IMR-90 (cell line): ENCODE measurements at regions not wholly inside any gene's neighbourhood (a gene's known extent, or its start where the extent isn't known, plus 50 kb on each side); places are given as distances from the start of the nearest gene placed in this dataset.

ENCODE experiments used
- ATAC-seq: fragments of 200-7000 bp; cut with Tn5 transposase; 2 replicates; pipeline ENCODE4 v1.9.1; 2020; ENCODE audit warnings: low read depth, mild to moderate bottlenecking, moderate library complexity
- BruUV-seq: library from RNA; stranded (reverse); fragments of 400-500 nt; replicated peaks from 2 replicates; lab custom pipeline; 2021; lab: Mats Ljungman, UMichigan
- CTCF ChIA-PET: fragments of 300-600 bp; formaldehyde crosslinking; extraction: SDS; loops from one replicate; lab custom pipeline; 2021; ENCODE audit warnings: antibody characterized with exemption; lab: Yijun Ruan, JAX
- POLR2A ChIA-PET: fragments of 300-600 bp; sonication (Branson Sonifier 250); formaldehyde crosslinking; loops from one replicate; lab custom pipeline; 2022; ENCODE audit warnings: antibody characterized with exemption; ENCODE audit not compliant: unreplicated experiment; lab: Charles Lee
- DNase-seq: peaks from one replicate; pipeline ENCODE4 v3.0.0; 2013
- H2AFZ ChIP-seq: replicated peaks from 2 replicates; pipeline ENCODE3; 2013; ENCODE audit warnings: low read length, mild to moderate bottlenecking; ENCODE audit not compliant: poor library complexity
- H2AK5ac ChIP-seq: 2 replicates; pipeline ENCODE4 v1.6.1; 2013; ENCODE audit warnings: low read depth, low read length, inconsistent platforms
- H2AK9ac ChIP-seq: replicated peaks from 2 replicates; pipeline ENCODE3; 2013; ENCODE audit warnings: mild to moderate bottlenecking, low read depth, low read length, moderate library complexity; ENCODE audit not compliant: poor library complexity
- H2BK120ac ChIP-seq: 2 replicates; pipeline ENCODE4 v1.6.1; 2013; ENCODE audit warnings: low read depth, low read length, inconsistent platforms
- H2BK15ac ChIP-seq: 3 replicates; pipeline ENCODE4 v1.6.1; 2013; ENCODE audit warnings: low read depth, low read length, inconsistent platforms
- H2BK20ac ChIP-seq: 2 replicates; pipeline ENCODE4 v1.6.1; 2013; ENCODE audit warnings: low read depth, mild to moderate bottlenecking, inconsistent platforms, low read length, moderate library complexity
- H2BK5ac ChIP-seq: 2 replicates; pipeline ENCODE4 v1.6.1; 2013; ENCODE audit warnings: mild to moderate bottlenecking, low read depth, low read length, inconsistent platforms; ENCODE audit not compliant: poor library complexity, severe bottlenecking
- H3K14ac ChIP-seq: replicated peaks from 2 replicates; pipeline ENCODE4 v1.6.1; 2013; ENCODE audit warnings: low read depth, low read length, inconsistent platforms
- H3K18ac ChIP-seq: 2 replicates; pipeline ENCODE4 v1.6.1; 2013; ENCODE audit warnings: low read depth, low read length, control low read depth
- H3K23ac ChIP-seq: 2 replicates; pipeline ENCODE4 v1.6.1; 2013; ENCODE audit warnings: low read depth, low read length, inconsistent platforms
- H3K27ac ChIP-seq: 2 replicates; pipeline ENCODE4 v1.5.1; 2013; ENCODE audit warnings: mild to moderate bottlenecking, control low read depth, low read length; ENCODE audit not compliant: insufficient read depth
- H3K27me3 ChIP-seq: 2 replicates; pipeline ENCODE4 v1.6.1; 2013; ENCODE audit warnings: low read length; ENCODE audit not compliant: control insufficient read depth, insufficient read depth
- H3K36me3 ChIP-seq: 2 replicates; pipeline ENCODE4 v1.6.1; 2013; ENCODE audit warnings: low read length, mixed read lengths; ENCODE audit not compliant: control insufficient read depth, insufficient read depth
- H3K4ac ChIP-seq: 2 replicates; pipeline ENCODE4 v1.6.1; 2013; ENCODE audit warnings: low read depth, low read length, inconsistent platforms
- H3K4me1 ChIP-seq: 2 replicates; pipeline ENCODE4 v1.6.1; 2013; ENCODE audit warnings: low read length, mixed read lengths; ENCODE audit not compliant: control insufficient read depth, insufficient read depth
- H3K4me2 ChIP-seq: 2 replicates; pipeline ENCODE4 v1.6.1; 2013; ENCODE audit warnings: low read depth, mild to moderate bottlenecking, control low read depth, low read length, moderate library complexity
- H3K4me3 ChIP-seq: 2 replicates; pipeline ENCODE4 v1.5.1; 2013; ENCODE audit warnings: low read depth, mild to moderate bottlenecking, control low read depth, low read length, moderate library complexity; ENCODE audit not compliant: insufficient read depth
- H3K56ac ChIP-seq: 2 replicates; pipeline ENCODE4 v1.6.1; 2013; ENCODE audit warnings: low read length, inconsistent platforms; ENCODE audit not compliant: insufficient read depth; ENCODE audit errors: extremely low read depth
- H3K79me1 ChIP-seq, 2 experiments: 2 replicates each; pipeline ENCODE4 v1.6.1; 2013; ENCODE audit warnings: low read length in 2 of 2, inconsistent platforms in 1 of 2, low read depth in 1 of 2
- H3K9ac ChIP-seq: 2 replicates; pipeline ENCODE4 v1.6.1; 2013; ENCODE audit warnings: low read depth, low read length, control low read depth
- H3K9me1 ChIP-seq: 2 replicates; pipeline ENCODE4 v1.6.1; 2013; ENCODE audit warnings: low read length, inconsistent platforms; ENCODE audit not compliant: insufficient read depth
- H3K9me3 ChIP-seq: 2 replicates; pipeline ENCODE4 v1.6.1; 2013; ENCODE audit warnings: low read length; ENCODE audit not compliant: control insufficient read depth, insufficient read depth
- H4K20me1 ChIP-seq: 2 replicates; pipeline ENCODE4 v1.6.1; 2013; ENCODE audit warnings: low read length, inconsistent platforms; ENCODE audit not compliant: insufficient read depth
- H4K5ac ChIP-seq: 2 replicates; pipeline ENCODE4 v1.6.1; 2013; ENCODE audit warnings: mild to moderate bottlenecking, low read depth, low read length, control low read depth
- H4K8ac ChIP-seq, 2 experiments: 2 replicates each; pipeline ENCODE4 v1.6.1; 2013; ENCODE audit warnings: low read depth in 2 of 2, low read length in 2 of 2, control low read depth in 1 of 2, inconsistent platforms in 1 of 2
- H4K91ac ChIP-seq: 2 replicates; pipeline ENCODE4 v1.6.1; 2013; ENCODE audit warnings: low read depth, low read length, inconsistent platforms; ENCODE audit not compliant: insufficient read depth
- BHLHE40 ChIP-seq: fragments of 150-350 bp; IDR thresholded peaks from 2 replicates; pipeline ENCODE4 v1.6.1; 2016; ENCODE audit warnings: mild to moderate bottlenecking, low read depth, low read length
- CEBPB ChIP-seq: IDR thresholded peaks from 2 replicates; pipeline ENCODE4 v1.6.1; 2012; ENCODE audit warnings: low read depth, low read length, improper control_type of control experiment
- CHD1 ChIP-seq: IDR thresholded peaks from 2 replicates; pipeline ENCODE4 v1.6.1; 2012; ENCODE audit warnings: low read depth, low read length, improper control_type of control experiment
- ELK1 ChIP-seq: fragments of 150-350 bp; IDR thresholded peaks from 2 replicates; pipeline ENCODE4 v1.6.1; 2016; ENCODE audit warnings: low read depth, mild to moderate bottlenecking, low read length, moderate library complexity, borderline replicate concordance
- MAZ ChIP-seq: IDR thresholded peaks from 2 replicates; pipeline ENCODE4 v1.6.1; 2012; ENCODE audit warnings: low read depth, mild to moderate bottlenecking, low read length, improper control_type of control experiment, moderate library complexity, borderline replicate concordance
- MXI1 ChIP-seq: IDR thresholded peaks from 2 replicates; pipeline ENCODE4 v1.6.1; 2012; ENCODE audit warnings: low read depth, mild to moderate bottlenecking, low read length, moderate library complexity, borderline replicate concordance
- NFE2L2 ChIP-seq: fragments of 150-350 bp; IDR thresholded peaks from 2 replicates; pipeline ENCODE4 v1.6.1; 2016; ENCODE audit warnings: low read depth, mild to moderate bottlenecking, low read length
- POLR2A ChIP-seq: IDR thresholded peaks from 2 replicates; pipeline ENCODE4 v1.6.1; 2012; ENCODE audit warnings: mild to moderate bottlenecking, low read depth, low read length
- RAD21 ChIP-seq: IDR thresholded peaks from 2 replicates; pipeline ENCODE4 v1.6.1; 2012; ENCODE audit warnings: low read length, improper control_type of control experiment
- RCOR1 ChIP-seq: IDR thresholded peaks from 2 replicates; pipeline ENCODE4 v1.6.1; 2012; ENCODE audit warnings: mild to moderate bottlenecking, low read length, improper control_type of control experiment; ENCODE audit not compliant: insufficient replicate concordance
- WGBS, 2 experiments: methylation state at CpG; one replicate each; pipeline versions ENCODE4 v1.1.5 to v1.1.7; 2013; ENCODE audit warnings: missing lambda C conversion rate in 2 of 2; ENCODE audit not compliant: insufficient read length in 1 of 2; ENCODE audit errors: extremely low coverage in 2 of 2; 5-methylcytosine and 5-hydroxymethylcytosine counted together
- dilution Hi-C: fragments of 300-500 bp; cut with HindIII; formaldehyde crosslinking; loops from one replicate; pipeline ENCODE4 v1.14.3; 2018; ENCODE audit warnings: low sequenced_read_pairs; ENCODE audit not compliant: unreplicated experiment
- in situ Hi-C: fragments of 300-500 bp; cut with MboI; formaldehyde crosslinking; loops from 3 replicates; pipeline ENCODE4 v1.14.3; 2019; ENCODE audit warnings: low sequenced_read_pairs, inconsistent platforms, mixed read lengths
- intact Hi-C: fragments of 100-400 bp; cut with micrococcal nuclease; formaldehyde crosslinking; loops from 2 replicates; pipeline ENCODE4 v1.10.0; 2022
- TF ChIP-seq, protein P1 (sequence below): fragments of 150-350 bp; IDR thresholded peaks from 2 replicates; pipeline ENCODE4 v1.6.1; 2017; ENCODE audit warnings: mild to moderate bottlenecking, antibody characterized with exemption, low read length, low read depth
- TF ChIP-seq, protein P2 (sequence below): conservative IDR thresholded peaks from 2 replicates; pipeline ENCODE4 v1.5.1; 2012; ENCODE audit warnings: mild to moderate bottlenecking, low read depth, low read length, improper control_type of control experiment

DNA sequence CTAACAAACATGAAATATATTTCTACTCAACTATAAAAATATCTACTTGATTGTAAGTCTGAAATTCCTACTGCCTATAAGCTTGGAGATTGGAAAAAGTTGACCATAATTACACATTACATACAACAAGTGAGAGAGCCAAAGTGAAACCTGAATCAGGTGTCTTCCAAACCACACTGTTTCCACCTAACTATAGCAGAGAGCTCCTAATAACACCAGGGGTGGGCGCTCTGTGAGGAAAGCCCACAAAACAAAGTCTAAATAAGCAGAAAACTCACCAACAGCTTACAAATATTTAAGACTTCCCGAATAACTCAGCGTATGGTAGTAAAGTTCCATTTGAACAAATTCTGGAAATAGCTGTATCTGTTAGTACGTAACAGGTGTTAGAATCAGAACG is 119.9 kb downstream of the GPR37 start:
- no peak overlapping the region for H2AK9ac ChIP-seq
- H4K20me1 ChIP-seq, result no peaks in the 10 kb centered on the region
- WGBS, 2 experiments, result no CpG with 5 or more reads among the region's 5 CpGs
- dilution Hi-C loops, result no loop called here
- ChIA-PET POLR2A (no interaction called here), CTCF (interaction anchor here (1.1 kb wide), 1 partner anchor 544 kb away, joined by 3 read pairs; no protein-coding TSS in a partner anchor)
- no peak overlapping the region for H3K18ac ChIP-seq
- no peak overlapping the region for H3K4me3 ChIP-seq
- no peak overlapping the region for H2BK15ac ChIP-seq
- DNase-seq, result no peak
- H3K14ac ChIP-seq, result no peak overlapping the region
- H4K5ac ChIP-seq, result no peak overlapping the region
- H4K91ac ChIP-seq, result no peak overlapping the region
- no peak overlapping the region for H3K4me2 ChIP-seq
- no peak overlapping the region for H2AFZ ChIP-seq
- H3K27ac ChIP-seq, result no peak overlapping the region
- H3K9me1 ChIP-seq, result no peaks in the 10 kb centered on the region
- no peaks in the 10 kb centered on the region for H3K36me3 ChIP-seq
- no peak overlapping the region for H2BK5ac ChIP-seq
- no peaks in the 10 kb centered on the region for H3K27me3 ChIP-seq
- H3K23ac ChIP-seq, result no peak overlapping the region
- H2BK120ac ChIP-seq, result no peak overlapping the region
- no peak overlapping the region for H2AK5ac ChIP-seq
- ATAC-seq, result no peak
- intact Hi-C loops, result loop anchor here (5.0 kb wide), 1 partner anchor 117 kb away; no protein-coding TSS in a partner anchor
- H2BK20ac ChIP-seq, result no peak overlapping the region
- in situ Hi-C loops, result no loop called here
- no peak overlapping the region for H4K8ac ChIP-seq
- H3K4ac ChIP-seq, result no peak overlapping the region
- TF ChIP-seq BHLHE40, result no peak
- TF ChIP-seq RCOR1, result no peak
- no peak for TF ChIP-seq CEBPB
- no peak for TF ChIP-seq POLR2A
- TF ChIP-seq MXI1, result no peak
- TF ChIP-seq, protein P1, sequence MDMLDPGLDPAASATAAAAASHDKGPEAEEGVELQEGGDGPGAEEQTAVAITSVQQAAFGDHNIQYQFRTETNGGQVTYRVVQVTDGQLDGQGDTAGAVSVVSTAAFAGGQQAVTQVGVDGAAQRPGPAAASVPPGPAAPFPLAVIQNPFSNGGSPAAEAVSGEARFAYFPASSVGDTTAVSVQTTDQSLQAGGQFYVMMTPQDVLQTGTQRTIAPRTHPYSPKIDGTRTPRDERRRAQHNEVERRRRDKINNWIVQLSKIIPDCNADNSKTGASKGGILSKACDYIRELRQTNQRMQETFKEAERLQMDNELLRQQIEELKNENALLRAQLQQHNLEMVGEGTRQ, result no peak
- TF ChIP-seq NFE2L2, result no peak
- TF ChIP-seq, protein P2, sequence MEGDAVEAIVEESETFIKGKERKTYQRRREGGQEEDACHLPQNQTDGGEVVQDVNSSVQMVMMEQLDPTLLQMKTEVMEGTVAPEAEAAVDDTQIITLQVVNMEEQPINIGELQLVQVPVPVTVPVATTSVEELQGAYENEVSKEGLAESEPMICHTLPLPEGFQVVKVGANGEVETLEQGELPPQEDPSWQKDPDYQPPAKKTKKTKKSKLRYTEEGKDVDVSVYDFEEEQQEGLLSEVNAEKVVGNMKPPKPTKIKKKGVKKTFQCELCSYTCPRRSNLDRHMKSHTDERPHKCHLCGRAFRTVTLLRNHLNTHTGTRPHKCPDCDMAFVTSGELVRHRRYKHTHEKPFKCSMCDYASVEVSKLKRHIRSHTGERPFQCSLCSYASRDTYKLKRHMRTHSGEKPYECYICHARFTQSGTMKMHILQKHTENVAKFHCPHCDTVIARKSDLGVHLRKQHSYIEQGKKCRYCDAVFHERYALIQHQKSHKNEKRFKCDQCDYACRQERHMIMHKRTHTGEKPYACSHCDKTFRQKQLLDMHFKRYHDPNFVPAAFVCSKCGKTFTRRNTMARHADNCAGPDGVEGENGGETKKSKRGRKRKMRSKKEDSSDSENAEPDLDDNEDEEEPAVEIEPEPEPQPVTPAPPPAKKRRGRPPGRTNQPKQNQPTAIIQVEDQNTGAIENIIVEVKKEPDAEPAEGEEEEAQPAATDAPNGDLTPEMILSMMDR, result no peak
- TF ChIP-seq CHD1, result no peak
- TF ChIP-seq MAZ, result no peak
- TF ChIP-seq RAD21, result no peak
- no peak for TF ChIP-seq ELK1
- no peaks in the 10 kb centered on the region; the same call in 1 of the 2 replicates for H3K4me1 ChIP-seq
- H3K9ac ChIP-seq, result no peak overlapping the region
- H3K9me3 ChIP-seq, result no peaks in the 10 kb centered on the region
- H3K56ac ChIP-seq, result no peak overlapping the region
- BruUV-seq, result no TSS peak
- H3K79me1 ChIP-seq, result no peaks in the 10 kb centered on the region
